ENCODE measurements at regions not wholly inside any gene's neighbourhood (a gene's known extent, or its start where the extent isn't known, plus 50 kb on each side); places are given as distances from the start of the nearest gene placed in this dataset.
"Not testable (repeated sequence)": the region's sequence is repeated elsewhere in the genome, so short reads cannot be mapped to it uniquely, and the experiment has no call there.

DNA sequence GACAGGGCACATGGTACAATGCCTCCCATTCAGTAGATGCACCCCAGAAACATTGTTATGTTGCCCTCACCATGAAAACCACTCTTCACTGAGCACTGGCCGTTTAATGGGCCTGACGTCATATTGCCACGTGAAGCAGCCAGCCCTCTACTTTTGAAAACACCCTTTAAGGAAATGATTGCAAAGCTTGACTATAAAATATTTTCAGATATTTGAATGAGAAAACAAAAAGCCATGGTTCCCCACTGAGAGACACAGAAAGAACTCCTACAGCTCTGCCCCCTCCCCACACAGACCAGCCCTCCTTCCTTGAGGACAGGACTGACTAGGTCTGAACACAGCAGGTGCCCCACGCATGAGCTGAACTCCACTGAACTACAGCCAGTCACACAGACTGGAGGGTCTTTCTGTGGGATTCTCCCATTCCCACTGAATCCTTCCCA is 349.1 kb downstream of the ANAPC1 start:
- H3K9me3 Mint-ChIP-seq (ENCODE audit: low read depth) = no peaks in the 10 kb centered on the region
- H3K27me3 Mint-ChIP-seq (ENCODE audit: low read depth) = no peaks in the 10 kb centered on the region
- no peak for DNase-seq (ENCODE audit: low spot score)
- H3K4me3 Mint-ChIP-seq (ENCODE audit: unreplicated experiment) = no peak overlapping the region
- TF ChIP-seq, protein P1, sequence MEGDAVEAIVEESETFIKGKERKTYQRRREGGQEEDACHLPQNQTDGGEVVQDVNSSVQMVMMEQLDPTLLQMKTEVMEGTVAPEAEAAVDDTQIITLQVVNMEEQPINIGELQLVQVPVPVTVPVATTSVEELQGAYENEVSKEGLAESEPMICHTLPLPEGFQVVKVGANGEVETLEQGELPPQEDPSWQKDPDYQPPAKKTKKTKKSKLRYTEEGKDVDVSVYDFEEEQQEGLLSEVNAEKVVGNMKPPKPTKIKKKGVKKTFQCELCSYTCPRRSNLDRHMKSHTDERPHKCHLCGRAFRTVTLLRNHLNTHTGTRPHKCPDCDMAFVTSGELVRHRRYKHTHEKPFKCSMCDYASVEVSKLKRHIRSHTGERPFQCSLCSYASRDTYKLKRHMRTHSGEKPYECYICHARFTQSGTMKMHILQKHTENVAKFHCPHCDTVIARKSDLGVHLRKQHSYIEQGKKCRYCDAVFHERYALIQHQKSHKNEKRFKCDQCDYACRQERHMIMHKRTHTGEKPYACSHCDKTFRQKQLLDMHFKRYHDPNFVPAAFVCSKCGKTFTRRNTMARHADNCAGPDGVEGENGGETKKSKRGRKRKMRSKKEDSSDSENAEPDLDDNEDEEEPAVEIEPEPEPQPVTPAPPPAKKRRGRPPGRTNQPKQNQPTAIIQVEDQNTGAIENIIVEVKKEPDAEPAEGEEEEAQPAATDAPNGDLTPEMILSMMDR (IDR thresholded peaks at IDR 0.05) = no peak
- peak overlapping the region; percentile 69 for H3K27ac Mint-ChIP-seq (ENCODE audit: unreplicated experiment)
- peaks cover 26% of the 10 kb centered on the region for H3K4me1 Mint-ChIP-seq (ENCODE audit: low read depth)
- no peaks in the 10 kb centered on the region for H3K36me3 Mint-ChIP-seq (ENCODE audit: low read depth)

DNA sequence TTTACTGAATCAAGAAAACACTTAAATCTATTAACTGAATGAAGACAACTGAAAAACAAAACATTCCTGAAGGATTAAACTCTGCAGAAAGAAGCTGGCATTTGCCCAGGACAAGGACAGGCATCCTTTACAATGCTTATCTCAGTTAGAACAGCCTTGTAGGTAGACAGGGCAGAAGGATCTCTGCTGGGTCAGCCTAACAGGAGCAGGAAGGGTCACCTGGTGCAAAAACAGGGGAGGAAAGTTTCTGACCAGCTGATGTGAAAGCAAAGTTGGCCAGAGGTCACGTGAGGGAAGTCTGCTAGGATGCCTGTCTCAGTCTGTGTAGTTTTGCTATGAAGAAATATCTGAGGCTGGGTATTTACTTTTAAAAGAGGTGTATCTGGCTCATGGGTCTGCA is 348.6 kb downstream of the ANAPC1 start:
- Mint-ChIP-seq H3K27me3 (ENCODE audit: low read depth) (no peaks in the 10 kb centered on the region), H3K4me3 (ENCODE audit: unreplicated experiment) (no peak overlapping the region), H3K36me3 (ENCODE audit: low read depth) (no peaks in the 10 kb centered on the region), H3K27ac (ENCODE audit: unreplicated experiment) (peak overlapping the region; percentile 69), H3K4me1 (ENCODE audit: low read depth) (peaks cover 26% of the 10 kb centered on the region), H3K9me3 (ENCODE audit: low read depth) (no peaks in the 10 kb centered on the region)
- TF ChIP-seq, protein P1 (IDR thresholded peaks at IDR 0.05) = no peak
- DNase-seq (ENCODE audit: low spot score) = no peak

DNA sequence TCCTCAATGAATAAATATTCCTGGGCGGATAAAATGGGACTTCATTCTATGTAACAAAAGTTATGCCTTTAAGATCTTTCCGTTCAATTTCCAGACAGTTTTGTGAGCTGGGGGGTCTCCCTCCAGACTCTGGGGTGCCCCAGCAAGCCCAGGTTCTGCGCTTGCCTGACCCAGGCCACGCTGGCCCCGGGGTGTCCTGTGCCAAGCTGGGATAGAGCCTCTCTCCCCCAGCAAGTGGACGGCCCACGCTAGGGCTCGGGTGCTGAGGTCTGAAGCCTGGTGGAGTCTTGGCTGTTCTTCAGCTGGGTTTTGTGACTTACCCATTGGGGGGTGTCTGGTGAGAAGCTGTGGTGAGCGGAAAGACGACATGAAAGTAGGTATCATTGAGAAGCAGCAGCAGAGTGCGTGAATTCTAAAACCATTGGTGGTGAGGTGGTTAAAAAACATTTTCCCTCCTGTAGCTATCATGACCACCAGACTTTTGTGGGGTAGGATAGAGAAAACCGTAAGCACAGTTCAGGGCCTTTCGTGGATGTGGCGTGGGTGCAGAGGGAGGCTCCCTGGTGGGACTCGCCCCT is 346.8 kb downstream of the ANAPC1 start:
- TF ChIP-seq, protein P1 (IDR thresholded peaks at IDR 0.05) = no peak
- DNase-seq (ENCODE audit: low spot score) = no peak
- no peak overlapping the region for H3K27ac Mint-ChIP-seq (ENCODE audit: unreplicated experiment)
- H3K36me3 Mint-ChIP-seq (ENCODE audit: low read depth) = no peaks in the 10 kb centered on the region
- no peak overlapping the region for H3K4me3 Mint-ChIP-seq (ENCODE audit: unreplicated experiment)
- no peaks in the 10 kb centered on the region for H3K27me3 Mint-ChIP-seq (ENCODE audit: low read depth)
- H3K9me3 Mint-ChIP-seq (ENCODE audit: low read depth) = no peaks in the 10 kb centered on the region
- H3K4me1 Mint-ChIP-seq (ENCODE audit: low read depth) = peaks cover 26% of the 10 kb centered on the region

DNA sequence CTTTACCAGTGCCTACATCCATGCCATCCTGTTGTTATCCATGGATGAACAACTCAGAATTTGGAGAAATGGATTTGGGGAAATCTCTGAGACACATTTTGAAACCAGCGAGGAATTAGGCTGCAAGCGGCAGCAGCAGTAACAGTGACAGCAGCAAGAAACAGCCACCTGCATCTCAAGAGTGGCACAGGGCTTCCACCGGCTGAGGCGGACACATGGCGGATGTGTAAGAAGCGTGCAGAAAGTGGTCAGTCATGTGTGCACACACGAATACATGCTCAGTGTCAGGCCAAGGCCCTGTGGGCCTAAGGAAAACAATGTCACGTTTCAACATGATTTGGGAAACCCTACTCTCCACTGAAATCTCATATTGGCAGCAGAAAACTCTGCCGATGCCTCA is 344.0 kb downstream of the ANAPC1 start:
- not testable (repeated sequence) for H3K4me3 Mint-ChIP-seq (ENCODE audit: unreplicated experiment); H3K9me3 Mint-ChIP-seq (ENCODE audit: low read depth); DNase-seq (ENCODE audit: low spot score); H3K27ac Mint-ChIP-seq (ENCODE audit: unreplicated experiment); H3K27me3 Mint-ChIP-seq (ENCODE audit: low read depth); H3K36me3 Mint-ChIP-seq (ENCODE audit: low read depth)
- peaks cover 11% of the 10 kb centered on the region for H3K4me1 Mint-ChIP-seq (ENCODE audit: low read depth)

DNA sequence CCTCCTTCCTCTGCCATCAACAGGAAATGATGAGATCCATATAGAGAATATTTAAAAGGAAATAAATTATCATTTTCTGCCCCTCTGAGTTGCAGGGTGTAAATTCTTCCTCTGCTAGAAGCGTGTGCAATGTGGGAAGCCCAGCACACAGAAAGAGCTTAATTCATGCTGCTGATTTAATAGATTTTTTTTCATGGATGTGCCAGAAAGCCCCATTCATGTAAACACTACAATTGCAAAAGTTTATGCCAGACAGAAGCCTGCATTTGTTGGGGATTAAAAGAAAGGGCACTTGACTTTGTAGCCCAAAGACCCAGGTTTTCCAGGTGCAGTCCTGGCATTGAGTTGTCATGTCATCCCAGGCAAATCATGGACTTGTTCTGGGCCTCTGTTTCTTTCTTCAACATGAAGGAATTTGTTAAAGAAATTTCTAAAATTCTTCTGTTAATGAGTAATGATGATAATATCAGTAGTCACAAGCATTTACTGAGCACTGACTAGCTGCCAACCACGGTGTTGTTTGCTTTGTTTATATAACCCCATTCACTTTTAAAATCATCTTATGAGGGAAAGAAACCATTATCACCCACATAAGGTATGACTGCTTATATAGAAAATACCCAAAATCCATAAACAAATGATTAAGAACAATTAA is 341.7 kb downstream of the ANAPC1 start:
- not testable (repeated sequence) for H3K27ac Mint-ChIP-seq (ENCODE audit: unreplicated experiment); H3K4me3 Mint-ChIP-seq (ENCODE audit: unreplicated experiment); H3K36me3 Mint-ChIP-seq (ENCODE audit: low read depth); H3K4me1 Mint-ChIP-seq (ENCODE audit: low read depth); DNase-seq (ENCODE audit: low spot score); H3K27me3 Mint-ChIP-seq (ENCODE audit: low read depth); H3K9me3 Mint-ChIP-seq (ENCODE audit: low read depth)

DNA sequence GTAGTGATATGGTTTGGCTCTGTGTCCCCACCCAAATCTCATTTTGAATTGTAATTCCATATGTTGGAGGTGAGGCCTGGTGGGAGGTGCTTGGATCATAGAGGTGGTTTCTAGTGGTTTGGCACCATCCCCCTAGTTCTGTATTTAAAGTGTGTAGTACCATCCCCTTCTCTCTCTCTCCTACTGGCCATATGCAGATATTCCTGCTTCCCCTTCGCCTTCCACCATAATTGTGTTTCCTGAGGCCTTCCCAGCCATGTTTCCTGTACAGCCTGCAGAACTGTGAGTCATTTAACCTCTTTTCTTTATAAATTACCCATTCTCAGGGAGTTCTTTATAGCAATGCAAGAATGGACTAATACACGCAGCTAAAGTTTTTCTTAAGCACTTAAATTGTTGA is 340.0 kb downstream of the ANAPC1 start:
- H3K9me3 Mint-ChIP-seq (ENCODE audit: low read depth); DNase-seq (ENCODE audit: low spot score); H3K27ac Mint-ChIP-seq (ENCODE audit: unreplicated experiment): not testable (repeated sequence)

DNA sequence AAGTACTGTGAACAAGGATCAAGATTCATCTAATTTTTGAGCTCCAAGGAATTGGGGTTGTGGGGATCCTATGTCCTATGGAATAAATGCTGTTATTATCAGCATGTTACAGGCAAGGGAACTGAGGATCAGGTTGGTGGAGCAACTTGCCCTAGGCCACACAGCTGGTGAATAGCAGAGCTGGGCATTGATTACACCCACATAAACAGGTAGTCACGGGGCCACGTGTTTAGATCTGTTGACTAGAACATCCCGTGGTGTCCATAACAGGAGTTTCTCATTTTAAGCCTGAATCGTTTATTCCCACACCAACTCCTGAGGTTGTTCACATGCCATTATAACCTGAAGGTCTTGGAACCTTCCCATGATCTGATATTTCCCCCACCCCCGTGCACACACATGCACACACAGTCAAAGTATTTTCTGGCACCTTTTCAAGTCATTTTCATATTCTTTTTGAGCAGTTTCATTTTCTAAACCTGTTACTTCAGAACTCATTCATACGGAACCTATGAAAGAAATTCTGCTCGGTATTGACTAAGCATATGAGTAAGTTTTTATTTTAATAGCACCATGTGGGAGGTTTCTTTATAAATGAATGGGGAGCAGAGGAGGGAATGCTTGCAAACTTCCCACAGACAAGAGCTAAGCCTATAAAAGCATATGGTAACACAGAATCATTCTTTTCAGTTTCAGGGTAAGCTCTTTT is 338.1 kb downstream of the ANAPC1 start:
- DNase-seq (ENCODE audit: low spot score); H3K9me3 Mint-ChIP-seq (ENCODE audit: low read depth); H3K4me1 Mint-ChIP-seq (ENCODE audit: low read depth); H3K4me3 Mint-ChIP-seq (ENCODE audit: unreplicated experiment); H3K27me3 Mint-ChIP-seq (ENCODE audit: low read depth); H3K36me3 Mint-ChIP-seq (ENCODE audit: low read depth); H3K27ac Mint-ChIP-seq (ENCODE audit: unreplicated experiment): not testable (repeated sequence)

More for the DNA sequence above, 340.0 kb downstream of the ANAPC1 start:
- H3K4me3 Mint-ChIP-seq (ENCODE audit: unreplicated experiment); H3K4me1 Mint-ChIP-seq (ENCODE audit: low read depth); H3K27me3 Mint-ChIP-seq (ENCODE audit: low read depth); H3K36me3 Mint-ChIP-seq (ENCODE audit: low read depth): not testable (repeated sequence)

DNA sequence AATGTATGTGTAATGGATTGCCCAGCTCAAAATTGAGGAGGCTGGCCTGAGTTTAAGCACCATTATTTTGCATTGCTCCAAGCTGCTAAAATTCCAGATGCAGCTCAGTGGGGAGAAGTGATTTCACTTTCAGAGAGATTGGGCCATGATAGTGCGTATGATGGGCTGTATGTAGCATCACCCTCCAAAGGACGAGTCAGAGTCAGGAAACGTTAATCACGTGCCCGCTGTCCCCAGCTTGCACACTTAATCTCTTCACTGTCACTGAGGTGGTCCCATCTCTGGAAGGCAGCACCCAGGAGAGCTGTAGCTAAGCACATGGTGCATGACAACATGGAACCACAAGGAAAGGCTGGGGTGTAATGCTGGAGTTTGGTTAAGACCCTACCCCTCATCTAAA is 337.4 kb downstream of the ANAPC1 start:
- not testable (repeated sequence) for H3K27me3 Mint-ChIP-seq (ENCODE audit: low read depth); H3K27ac Mint-ChIP-seq (ENCODE audit: unreplicated experiment); DNase-seq (ENCODE audit: low spot score); H3K4me3 Mint-ChIP-seq (ENCODE audit: unreplicated experiment); H3K4me1 Mint-ChIP-seq (ENCODE audit: low read depth); H3K36me3 Mint-ChIP-seq (ENCODE audit: low read depth); H3K9me3 Mint-ChIP-seq (ENCODE audit: low read depth)

DNA sequence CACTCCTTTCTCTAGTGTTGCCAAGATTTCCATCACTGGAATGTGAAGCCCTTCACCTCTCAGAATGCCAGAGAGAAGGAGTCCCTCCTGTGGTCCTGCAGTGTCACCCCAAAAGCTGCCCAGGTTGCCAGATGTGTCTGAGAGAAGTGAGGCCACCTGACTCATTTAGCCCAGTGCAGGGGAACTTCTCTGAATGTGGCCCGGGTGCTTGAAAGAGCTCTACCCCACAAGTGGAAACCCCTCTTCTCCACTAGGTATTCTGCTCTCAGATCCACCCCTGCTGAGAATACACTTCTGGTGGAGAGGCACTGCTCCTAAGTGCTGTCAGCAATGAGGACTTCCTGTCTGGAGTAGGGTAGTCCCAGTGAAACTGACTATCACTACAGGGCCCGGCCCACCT is 334.8 kb downstream of the ANAPC1 start:
- not testable (repeated sequence) for H3K27ac Mint-ChIP-seq (ENCODE audit: unreplicated experiment); DNase-seq (ENCODE audit: low spot score); H3K4me3 Mint-ChIP-seq (ENCODE audit: unreplicated experiment); H3K27me3 Mint-ChIP-seq (ENCODE audit: low read depth); H3K36me3 Mint-ChIP-seq (ENCODE audit: low read depth); H3K9me3 Mint-ChIP-seq (ENCODE audit: low read depth); H3K4me1 Mint-ChIP-seq (ENCODE audit: low read depth)

DNA sequence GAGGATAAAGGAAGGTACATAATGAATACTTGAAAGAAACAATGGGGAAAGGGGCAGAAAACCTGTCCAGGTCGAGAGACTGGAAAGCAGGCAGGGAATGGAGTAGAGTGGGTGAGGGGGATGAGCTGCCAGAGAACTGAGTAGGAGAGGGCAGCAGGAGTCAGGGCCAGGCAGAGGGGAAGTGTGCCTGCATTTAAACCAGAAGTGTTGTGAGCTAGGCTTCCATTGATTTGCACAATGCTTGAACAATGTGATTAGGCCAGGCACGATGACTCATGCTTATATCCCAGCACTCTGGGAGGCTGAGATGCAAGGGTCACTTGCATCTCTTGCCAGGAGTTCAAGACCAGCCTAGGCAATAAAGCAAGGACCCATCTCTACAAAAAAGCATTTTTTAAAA is 332.6 kb downstream of the ANAPC1 start:
- not testable (repeated sequence) for H3K27ac Mint-ChIP-seq (ENCODE audit: unreplicated experiment); H3K36me3 Mint-ChIP-seq (ENCODE audit: low read depth); H3K4me1 Mint-ChIP-seq (ENCODE audit: low read depth); H3K27me3 Mint-ChIP-seq (ENCODE audit: low read depth); H3K9me3 Mint-ChIP-seq (ENCODE audit: low read depth); DNase-seq (ENCODE audit: low spot score); H3K4me3 Mint-ChIP-seq (ENCODE audit: unreplicated experiment)

Data from chondrocyte (in vitro differentiated cells).